Renal pelvis (tissue), 1 donor: ENCODE measurements at regions not wholly inside any gene's neighbourhood (a gene's known extent, or its start where the extent isn't known, plus 50 kb on each side); places are given as distances from the start of the nearest gene placed in this dataset.
A peak's percentile ranks its signal among the peaks of the same experiment; 100 is the strongest.

Source experiments
- DNase-seq: peaks from one replicate; pipeline ENCODE4 v3.0.0-alpha.2; 2013

GRCh38 chr9:106051545-106051944 lies 357.2 kb downstream of the TMEM38B start:
- no peak for DNase-seq

- DNase-seq = no peak
These were observed 357.8 kb downstream of the TMEM38B start for GRCh38 chr9:106052166-106052565.

- DNase-seq = no peak
These were observed 358.4 kb downstream of the TMEM38B start for GRCh38 chr9:106052735-106053134.

GRCh38 chr9:106056328-106056727 lies 362.0 kb downstream of the TMEM38B start:
- DNase-seq = no peak

- no peak for DNase-seq
These were observed 364.1 kb downstream of the TMEM38B start for GRCh38 chr9:106058460-106058859.

GRCh38 chr9:106059886-106060285 lies 365.5 kb downstream of the TMEM38B start:
- DNase-seq = no peak

- no peak for DNase-seq
These were observed 366.5 kb downstream of the TMEM38B start for GRCh38 chr9:106060885-106061284.

- DNase-seq = no peak
These were observed 367.9 kb downstream of the TMEM38B start for GRCh38 chr9:106062250-106062649.

GRCh38 chr9:106065136-106065535 lies 370.8 kb downstream of the TMEM38B start:
- no peak for DNase-seq

GRCh38 chr9:106065579-106066214 lies 371.4 kb downstream of the TMEM38B start:
- no peak for DNase-seq

- DNase-seq = no peak
These were observed 372.7 kb downstream of the TMEM38B start for GRCh38 chr9:106066940-106067524.

GRCh38 chr9:106069241-106069640 lies 374.9 kb downstream of the TMEM38B start:
- DNase-seq = no peak

- no peak for DNase-seq
These were observed 378.1 kb downstream of the TMEM38B start for GRCh38 chr9:106072421-106072820.

- DNase-seq = no peak
These were observed 379.7 kb downstream of the TMEM38B start for GRCh38 chr9:106074006-106074405.

- no peak for DNase-seq
These were observed 381.1 kb downstream of the TMEM38B start for GRCh38 chr9:106075236-106075959.

- DNase-seq = no peak
These were observed 381.6 kb downstream of the TMEM38B start for GRCh38 chr9:106075960-106076327.

GRCh38 chr9:106076711-106077110 lies 382.4 kb downstream of the TMEM38B start:
- no peak for DNase-seq

GRCh38 chr9:106077731-106078130 lies 383.4 kb downstream of the TMEM38B start:
- DNase-seq = no peak

- peak; percentile 19 for DNase-seq
These were observed 388.3 kb downstream of the TMEM38B start for GRCh38 chr9:106082621-106083020.

- DNase-seq = no peak
These were observed 390.4 kb downstream of the TMEM38B start for GRCh38 chr9:106084702-106085101.

GRCh38 chr9:106085479-106085878 lies 391.1 kb downstream of the TMEM38B start:
- DNase-seq = no peak

- no peak for DNase-seq
These were observed 397.7 kb downstream of the TMEM38B start for GRCh38 chr9:106092083-106092482.

- DNase-seq = no peak
These were observed 408.5 kb downstream of the TMEM38B start for GRCh38 chr9:106102821-106103220.
